KBM-7 (cell line): ENCODE measurements at regions not wholly inside any gene's neighbourhood (a gene's known extent, or its start where the extent isn't known, plus 50 kb on each side); places are given as distances from the start of the nearest gene placed in this dataset.
"Not testable (repeated sequence)": the region's sequence is repeated elsewhere in the genome, so short reads cannot be mapped to it uniquely, and the experiment has no call there.

ENCODE experiments used
- DNase-seq: peaks from one replicate; pipeline ENCODE4 v3.0.0-alpha.2; 2015
- in situ Hi-C: fragments of 300-500 bp; cut with MboI; formaldehyde crosslinking; loops from 2 replicates; pipeline ENCODE4 v1.14.3; 2020; ENCODE audit warnings: low sequenced_read_pairs, low pct_unique_long_range_greater_than_20kb, mixed read lengths

GRCh38 chr7:80026766-80027165 lies 107.9 kb upstream of the GNAI1 start:
- no peak for DNase-seq
- in situ Hi-C loops = no loop called here

- in situ Hi-C loops, DNase-seq: not testable (repeated sequence)
These were observed 114.4 kb upstream of the GNAI1 start for GRCh38 chr7:80020277-80020676.

- in situ Hi-C loops = not testable (repeated sequence)
These were observed 114.8 kb upstream of the GNAI1 start for GRCh38 chr7:80019809-80020207.

GRCh38 chr7:80018941-80019808 lies 115.5 kb upstream of the GNAI1 start:
- in situ Hi-C loops = no loop called here
- peak; percentile 65 for DNase-seq

More at GRCh38 chr7:80019809-80020207, 114.8 kb upstream of the GNAI1 start:
- DNase-seq = not testable (repeated sequence)

- DNase-seq = no peak
- in situ Hi-C loops = no loop called here
These were observed 117.4 kb upstream of the GNAI1 start for GRCh38 chr7:80017101-80017698.

GRCh38 chr7:80014511-80014910 lies 120.1 kb upstream of the GNAI1 start:
- DNase-seq = no peak
- in situ Hi-C loops = no loop called here

- in situ Hi-C loops = no loop called here
- no peak for DNase-seq
These were observed 126.6 kb upstream of the GNAI1 start for GRCh38 chr7:80008039-80008438.

GRCh38 chr7:80002865-80003264 lies 131.8 kb upstream of the GNAI1 start:
- in situ Hi-C loops = no loop called here
- no peak for DNase-seq

GRCh38 chr7:79998363-79998762 lies 136.3 kb upstream of the GNAI1 start:
- in situ Hi-C loops = no loop called here
- DNase-seq = no peak

GRCh38 chr7:79997345-79997744 lies 137.3 kb upstream of the GNAI1 start:
- DNase-seq = no peak
- in situ Hi-C loops = no loop called here

GRCh38 chr7:79995741-79996140 lies 138.9 kb upstream of the GNAI1 start:
- in situ Hi-C loops = not testable (repeated sequence)

GRCh38 chr7:79988653-79989052 lies 146.0 kb upstream of the GNAI1 start:
- in situ Hi-C loops = no loop called here
- DNase-seq = no peak

More at GRCh38 chr7:79995741-79996140, 138.9 kb upstream of the GNAI1 start:
- not testable (repeated sequence) for DNase-seq

- no peak for DNase-seq
- in situ Hi-C loops = no loop called here
These were observed 150.4 kb upstream of the GNAI1 start for GRCh38 chr7:79984210-79984609.

GRCh38 chr7:79982141-79982770 lies 152.4 kb upstream of the GNAI1 start:
- DNase-seq = no peak
- in situ Hi-C loops = no loop called here

GRCh38 chr7:79980376-79980775 lies 154.3 kb upstream of the GNAI1 start:
- DNase-seq = no peak
- in situ Hi-C loops = no loop called here

- in situ Hi-C loops = no loop called here
These were observed 155.2 kb upstream of the GNAI1 start for GRCh38 chr7:79979437-79979836.

GRCh38 chr7:79977481-79977880 lies 157.2 kb upstream of the GNAI1 start:
- in situ Hi-C loops = no loop called here
- DNase-seq = no peak

More at GRCh38 chr7:79979437-79979836, 155.2 kb upstream of the GNAI1 start:
- no peak for DNase-seq

- in situ Hi-C loops, DNase-seq: not testable (repeated sequence)
These were observed 158.0 kb upstream of the GNAI1 start for GRCh38 chr7:79976711-79977020.

- DNase-seq, in situ Hi-C loops: not testable (repeated sequence)
These were observed 158.5 kb upstream of the GNAI1 start for GRCh38 chr7:79975986-79976710.

- in situ Hi-C loops = no loop called here
- no peak for DNase-seq
These were observed 161.2 kb upstream of the GNAI1 start for GRCh38 chr7:79973455-79973854.
